Epithelial cell of prostate (primary cell): ENCODE measurements at regions not wholly inside any gene's neighbourhood (a gene's known extent, or its start where the extent isn't known, plus 50 kb on each side); places are given as distances from the start of the nearest gene placed in this dataset.
"Not testable (repeated sequence)": the region's sequence is repeated elsewhere in the genome, so short reads cannot be mapped to it uniquely, and the experiment has no call there.

Experiments used
- DNase-seq: peaks from one replicate; pipeline ENCODE4 v3.0.0-alpha.2; 2011; ENCODE audit warnings: low read depth, low spot score
- H3K27ac ChIP-seq: fragments of 450-650 bp; 2 replicates; pipeline ENCODE4 v1.5.1; 2017; ENCODE audit warnings: mild to moderate bottlenecking

DNA sequence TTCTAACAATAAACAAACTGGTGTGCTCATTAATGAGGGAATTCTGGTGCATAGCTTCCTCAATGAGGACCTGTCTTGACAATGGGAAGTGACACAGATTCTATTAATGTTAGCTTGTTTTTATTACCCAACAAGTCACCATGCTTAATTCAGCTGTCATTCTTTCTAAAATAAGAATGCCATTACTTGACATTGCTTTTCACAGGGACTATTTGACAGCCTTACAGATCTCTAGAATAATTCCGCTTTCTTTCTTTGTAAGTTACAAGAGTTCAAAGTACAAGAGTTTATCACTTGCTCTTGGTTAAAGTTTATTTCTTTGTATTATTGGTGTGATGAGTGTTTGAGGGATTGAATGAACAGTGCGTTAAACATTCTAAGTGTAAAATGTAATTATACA is 127.0 kb upstream of the COL5A2 start:
- no peak overlapping the region for H3K27ac ChIP-seq
- no peak for DNase-seq

DNA sequence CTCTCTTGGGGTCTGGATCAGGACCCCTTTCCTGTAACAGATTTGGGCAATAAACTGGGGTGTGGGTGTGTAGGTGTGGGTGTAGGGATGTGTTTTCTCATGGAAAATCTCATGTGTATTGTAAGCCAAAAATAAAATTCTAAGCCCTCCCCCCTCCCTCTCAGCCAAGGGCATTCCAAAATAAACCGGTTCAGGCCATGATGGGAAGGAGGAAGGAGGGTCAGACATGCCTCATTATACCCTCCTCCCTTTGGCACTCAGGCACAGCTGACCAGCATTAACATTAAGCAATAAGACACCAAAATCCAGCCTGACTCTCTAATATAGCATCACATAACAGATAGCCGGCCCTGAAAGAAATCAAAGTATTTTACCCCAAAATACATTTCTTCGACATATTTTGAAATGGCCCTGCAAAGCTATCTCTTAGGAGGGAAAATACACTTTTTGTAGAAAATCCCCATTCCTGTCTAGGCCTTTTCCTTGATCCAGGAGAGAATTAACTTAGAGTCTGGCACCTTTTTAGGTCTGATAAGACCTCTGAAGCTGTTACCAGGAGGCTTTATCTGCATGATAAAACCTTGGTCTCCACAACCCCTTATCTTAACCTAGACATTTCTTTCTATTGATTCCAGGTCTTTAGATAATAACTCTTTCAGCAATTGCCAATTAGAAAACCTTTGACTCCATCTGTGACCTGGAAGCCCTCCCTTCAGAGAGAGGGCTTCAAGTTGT is 128.7 kb upstream of the COL5A2 start:
- no peak overlapping the region for H3K27ac ChIP-seq
- no peak for DNase-seq

GRCh38 chr2:189309331-189309730 is 129.8 kb upstream of the COL5A2 start:
- DNase-seq: no peak

DNA sequence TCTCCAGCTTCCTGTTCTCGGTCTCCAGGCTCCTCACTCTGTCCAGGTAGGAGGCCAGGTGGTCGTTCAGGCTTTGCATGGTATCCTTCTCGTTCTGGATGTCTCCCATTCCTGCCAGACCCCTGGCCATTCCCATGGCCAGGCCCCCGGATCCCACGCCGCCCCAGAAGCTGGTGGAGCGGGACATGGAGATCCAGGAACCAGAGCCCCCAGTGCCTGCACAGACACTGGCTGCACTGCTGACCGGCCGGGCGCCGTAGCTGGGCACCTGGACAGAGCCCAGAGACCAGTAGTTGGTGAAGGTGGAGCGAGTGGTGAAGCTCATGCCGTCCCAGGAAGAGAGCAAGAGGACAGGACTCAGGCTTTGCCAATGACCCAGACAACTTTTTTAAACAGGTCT is 129.1 kb upstream of the WDR75 start:
- H3K27ac ChIP-seq: no peak overlapping the region
- no peak for DNase-seq

More at GRCh38 chr2:189309331-189309730, 129.8 kb upstream of the COL5A2 start:
- no peak overlapping the region for H3K27ac ChIP-seq

DNA sequence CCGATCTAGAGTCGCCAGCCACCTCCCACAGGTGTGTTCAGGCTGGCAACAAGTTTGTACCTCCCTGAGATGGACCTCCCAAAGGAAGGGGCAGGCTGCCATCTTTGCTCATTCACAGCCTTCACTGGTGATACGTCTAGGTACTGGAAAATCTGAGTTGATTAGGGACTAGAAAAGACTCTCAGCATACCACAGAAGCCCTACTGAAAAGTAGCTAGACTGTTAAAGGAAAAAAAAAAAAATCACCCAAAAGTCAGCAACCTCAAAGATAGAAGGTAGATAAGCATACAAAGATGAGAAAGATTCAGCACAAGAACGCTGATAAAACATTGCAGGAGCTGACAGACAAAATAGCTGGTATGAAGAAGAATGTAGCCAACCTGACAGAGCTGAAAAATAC is 128.6 kb upstream of the WDR75 start:
- DNase-seq: no peak
- no peak overlapping the region for H3K27ac ChIP-seq

GRCh38 chr2:189318761-189319160 is 122.5 kb upstream of the WDR75 start:
- no peak for DNase-seq
- H3K27ac ChIP-seq: no peak overlapping the region

- DNase-seq, H3K27ac ChIP-seq: not testable (repeated sequence)
These were observed 121.8 kb upstream of the WDR75 start for GRCh38 chr2:189319424-189319823.

DNA sequence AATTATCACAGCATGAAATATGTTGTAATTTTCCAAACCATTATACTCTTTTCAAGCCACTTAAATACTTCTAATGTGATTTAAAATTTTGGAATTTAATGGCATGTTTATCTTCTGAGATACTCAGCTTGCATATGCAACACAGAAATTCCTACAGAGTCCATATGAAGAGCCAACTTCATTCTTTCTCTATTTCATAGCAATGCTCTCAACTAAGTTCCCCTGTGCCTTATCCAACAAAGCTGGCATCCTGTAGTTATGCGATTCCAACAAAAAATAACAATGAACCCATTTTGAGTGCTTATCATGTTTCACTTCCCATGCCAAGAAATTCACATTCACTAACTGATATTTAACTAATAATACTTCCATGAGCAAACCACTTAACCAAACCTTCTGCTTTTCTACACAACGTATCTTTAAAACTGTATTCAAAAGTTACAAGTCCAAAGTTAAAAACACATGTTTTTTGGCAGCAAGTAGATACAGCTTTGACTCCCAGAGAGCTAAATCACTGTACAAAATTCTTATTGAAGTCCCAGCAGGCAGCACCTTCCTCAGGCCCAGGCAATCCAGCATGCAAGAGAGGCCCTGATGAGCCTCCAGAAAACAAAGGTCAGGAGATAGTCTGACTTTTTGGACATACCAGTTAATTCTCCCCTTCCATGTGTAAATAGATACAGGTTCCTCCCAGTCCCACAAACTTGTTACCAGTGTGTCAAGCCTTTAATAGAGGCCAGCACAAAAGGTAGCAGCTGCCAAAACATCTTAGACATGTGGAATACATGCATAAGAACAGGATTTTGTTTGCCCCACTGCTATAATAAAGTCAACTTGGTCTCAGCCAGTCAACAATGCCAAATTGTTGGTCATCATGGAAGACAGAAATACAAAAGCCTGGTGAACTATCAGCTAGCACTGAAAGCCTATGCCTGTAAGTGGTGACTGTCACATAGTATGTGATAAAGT is 113.1 kb upstream of the WDR75 start:
- no peak for DNase-seq
- H3K27ac ChIP-seq: no peak overlapping the region

DNA sequence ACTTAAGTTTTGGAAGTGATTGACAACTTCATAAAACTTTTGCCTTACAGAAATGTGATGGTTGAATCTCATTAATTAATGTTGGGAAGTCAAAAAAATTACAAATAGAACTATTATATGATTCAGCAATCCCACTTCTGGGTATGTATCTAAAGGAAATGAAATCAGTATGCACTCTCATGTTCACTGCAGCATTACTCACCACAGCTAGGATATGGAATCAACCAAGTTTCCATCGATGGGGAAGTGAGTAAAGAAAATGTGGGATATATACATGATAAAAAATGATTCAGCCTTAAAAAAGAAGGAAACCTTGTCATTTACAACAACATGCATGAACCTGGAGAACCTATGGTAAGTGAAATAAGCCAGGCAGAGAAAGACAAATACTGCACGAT is 112.4 kb upstream of the WDR75 start:
- no peak overlapping the region for H3K27ac ChIP-seq
- DNase-seq: no peak

GRCh38 chr2:189336276-189336975 is 104.8 kb upstream of the WDR75 start:
- no peak for DNase-seq
- no peak overlapping the region for H3K27ac ChIP-seq

DNA sequence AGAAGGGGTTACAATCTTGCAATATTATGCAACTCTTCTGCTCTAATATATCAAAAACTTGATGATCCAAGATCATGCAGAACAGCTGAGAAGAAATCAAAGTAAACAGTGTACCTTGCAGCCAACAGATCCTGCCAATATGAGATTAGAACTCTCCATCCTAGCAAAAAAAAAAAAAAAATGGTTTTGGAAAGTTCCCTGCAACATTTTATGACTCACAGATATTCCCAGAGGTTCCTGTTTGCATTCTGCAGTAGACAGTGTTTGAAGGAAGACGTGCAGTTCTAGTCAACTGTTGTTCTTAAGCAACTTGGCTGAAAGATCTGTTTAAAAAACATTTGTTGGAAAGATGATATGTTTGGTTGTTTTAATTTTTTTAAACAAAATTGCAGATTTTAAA is 103.6 kb upstream of the WDR75 start:
- no peak for DNase-seq

GRCh38 chr2:189338115-189338514 is 103.2 kb upstream of the WDR75 start:
- DNase-seq: no peak
- no peak overlapping the region for H3K27ac ChIP-seq

More for the DNA sequence above, 103.6 kb upstream of the WDR75 start:
- no peak overlapping the region for H3K27ac ChIP-seq

- no peak overlapping the region for H3K27ac ChIP-seq
- DNase-seq: no peak
These were observed 100.2 kb upstream of the WDR75 start for GRCh38 chr2:189341077-189341476.

DNA sequence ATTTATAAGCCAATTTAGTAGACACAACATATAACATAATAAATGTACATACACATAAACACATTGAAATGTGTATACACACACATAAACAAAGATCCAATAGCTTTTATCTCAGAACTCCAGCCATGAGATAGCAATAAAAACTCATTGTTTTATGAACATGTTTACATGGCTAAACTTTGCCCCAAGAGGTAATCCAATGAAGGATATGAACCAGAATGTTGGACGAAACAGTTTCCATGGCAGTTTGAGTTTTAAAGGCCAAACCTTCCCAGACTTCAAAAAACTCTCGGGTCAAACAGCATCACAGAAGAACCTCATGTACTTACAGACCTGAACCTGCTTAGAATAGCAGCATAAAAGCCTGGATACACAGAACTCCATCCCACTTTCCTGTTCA is 97.2 kb upstream of the WDR75 start:
- DNase-seq: no peak

DNA sequence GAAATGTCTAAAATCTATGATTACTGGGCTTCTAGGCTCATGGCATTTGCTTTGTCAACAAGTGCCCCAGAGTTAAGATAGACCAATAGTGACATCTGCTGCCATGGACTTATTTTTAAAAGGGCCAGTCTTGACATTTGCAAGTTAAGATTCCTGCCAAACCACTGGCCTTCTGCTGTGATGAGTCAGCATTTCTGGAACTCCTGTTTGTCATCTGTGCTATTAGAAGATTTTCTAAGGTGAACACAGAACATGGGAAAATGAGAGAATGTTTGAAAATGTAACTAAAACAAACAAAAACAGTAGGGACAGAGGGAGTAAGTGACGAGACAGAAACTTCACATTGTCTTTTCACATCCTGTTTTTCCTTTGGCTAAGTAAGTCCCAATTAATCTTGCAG is 93.7 kb upstream of the WDR75 start:
- peak; percentile 57 for DNase-seq
- H3K27ac ChIP-seq: no peak overlapping the region

More for the DNA sequence above, 97.2 kb upstream of the WDR75 start:
- no peak overlapping the region for H3K27ac ChIP-seq

DNA sequence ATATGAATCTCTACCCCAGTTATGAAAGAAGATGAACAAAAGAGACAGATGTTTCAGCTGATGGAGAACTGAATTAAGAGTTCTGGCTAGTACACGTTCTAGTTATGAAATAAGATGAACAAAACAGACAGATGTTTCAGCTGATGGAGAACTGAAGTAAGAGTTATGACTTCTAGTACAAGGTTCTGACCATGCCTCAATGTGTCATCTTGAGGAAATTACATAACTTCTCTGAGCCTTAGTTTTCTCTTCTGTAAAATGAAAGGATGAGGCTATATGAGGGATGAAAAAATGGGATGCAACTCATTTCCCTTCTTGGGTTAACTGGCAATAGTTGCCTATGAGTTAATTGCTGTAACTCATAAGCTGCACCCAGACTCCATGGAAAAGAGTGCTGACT is 92.9 kb upstream of the WDR75 start:
- no peak overlapping the region for H3K27ac ChIP-seq
- no peak for DNase-seq

DNA sequence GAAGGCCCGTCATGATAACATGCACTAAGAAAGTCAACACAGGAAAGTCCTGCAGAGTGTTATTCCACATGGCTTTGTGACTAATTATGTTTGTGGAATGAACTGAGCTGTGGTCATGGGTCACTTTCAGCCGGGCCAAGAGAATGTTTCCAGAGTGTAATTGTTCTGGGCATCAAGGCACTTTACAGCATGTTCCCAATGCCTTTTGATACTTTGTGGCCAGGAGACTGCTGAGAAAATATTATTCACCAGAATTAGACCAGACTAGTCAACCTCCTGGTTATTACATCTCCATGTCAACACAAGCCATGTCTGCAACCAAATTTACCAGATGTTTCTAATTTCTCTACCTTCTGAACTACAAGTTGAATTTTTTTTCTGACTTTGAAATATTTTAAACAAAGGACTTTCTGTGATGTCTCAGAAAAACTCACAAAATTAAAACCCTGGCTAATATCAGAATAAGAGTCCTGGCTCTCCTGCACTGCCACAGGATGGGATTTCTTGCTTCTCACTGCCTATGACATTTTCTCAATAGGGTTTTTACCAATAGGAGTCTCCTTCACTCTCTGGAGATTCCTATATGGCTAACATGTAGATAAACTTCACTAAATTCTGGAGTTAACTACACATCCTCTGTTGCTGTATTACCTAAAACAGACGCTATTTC is 90.6 kb upstream of the WDR75 start:
- no peak overlapping the region for H3K27ac ChIP-seq
- DNase-seq: no peak

- H3K27ac ChIP-seq, DNase-seq: not testable (repeated sequence)
These were observed 89.3 kb upstream of the WDR75 start for GRCh38 chr2:189351933-189352332.

DNA sequence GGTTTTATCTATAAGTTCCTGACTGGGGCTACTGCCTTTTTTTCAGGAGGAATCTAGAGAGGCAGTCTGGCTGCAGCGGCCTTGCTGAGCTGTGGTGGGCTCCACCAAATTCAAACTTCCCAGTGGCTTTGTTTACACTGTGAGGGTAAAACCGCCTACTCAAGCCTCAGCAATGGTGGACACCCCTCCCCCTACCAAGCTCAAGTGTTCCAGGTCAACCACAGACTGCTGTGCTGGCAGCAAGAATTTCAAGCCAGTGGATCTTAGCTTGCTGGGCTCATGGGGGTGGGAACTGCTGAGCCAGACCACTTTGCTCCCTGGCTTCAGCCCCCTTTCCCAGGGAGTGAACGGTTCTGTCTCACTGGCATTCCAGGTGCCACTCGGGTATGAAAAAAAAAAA is 83.9 kb upstream of the WDR75 start:
- H3K27ac ChIP-seq, DNase-seq: not testable (repeated sequence)

DNA sequence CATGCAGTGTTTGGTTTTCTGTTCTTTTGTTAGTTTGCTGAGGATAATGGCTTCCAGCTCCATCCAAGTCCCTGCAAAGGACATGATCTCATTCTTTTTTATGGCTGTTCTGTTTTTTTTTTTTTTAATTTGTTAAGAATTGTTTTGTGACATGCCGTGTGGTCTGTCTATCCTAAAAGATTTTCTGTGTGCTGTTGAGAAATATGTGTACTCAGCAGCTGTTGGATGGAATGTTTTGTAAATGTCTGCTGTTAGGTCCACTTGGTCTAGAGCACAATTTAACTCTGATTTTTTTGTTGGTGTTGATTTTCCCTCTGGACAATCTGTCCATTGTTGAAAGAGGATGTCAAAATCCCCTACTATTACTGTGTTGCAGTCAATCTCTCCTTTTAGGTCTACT is 80.4 kb upstream of the WDR75 start:
- no peak for DNase-seq
- H3K27ac ChIP-seq: no peak overlapping the region
